ENCODE measurements at regions not wholly inside any gene's neighbourhood (a gene's known extent, or its start where the extent isn't known, plus 50 kb on each side); places are given as distances from the start of the nearest gene placed in this dataset.

- CTCF ChIA-PET: no interaction called here
- POLR2A ChIA-PET: no interaction called here
Measured at GRCh38 chr20:11671015-11671511, 246.6 kb upstream of the BTBD3 start.

GRCh38 chr20:11672959-11673358 is 244.7 kb upstream of the BTBD3 start:
- ChIA-PET POLR2A (no interaction called here), CTCF (no interaction called here)

GRCh38 chr20:11675920-11676629 is 241.6 kb upstream of the BTBD3 start:
- CTCF ChIA-PET: no interaction called here

GRCh38 chr20:11676630-11677287 is 240.9 kb upstream of the BTBD3 start:
- ChIA-PET CTCF (no interaction called here), POLR2A (no interaction called here)

More at GRCh38 chr20:11675920-11676629, 241.6 kb upstream of the BTBD3 start:
- POLR2A ChIA-PET: no interaction called here

- CTCF ChIA-PET: no interaction called here
- POLR2A ChIA-PET: no interaction called here
Measured at GRCh38 chr20:11677428-11677827, 240.3 kb upstream of the BTBD3 start.

GRCh38 chr20:11677836-11678235 is 239.9 kb upstream of the BTBD3 start:
- POLR2A ChIA-PET: no interaction called here
- CTCF ChIA-PET: no interaction called here

GRCh38 chr20:11682285-11682684 is 235.4 kb upstream of the BTBD3 start:
- ChIA-PET POLR2A (no interaction called here), CTCF (no interaction called here)

- CTCF ChIA-PET: no interaction called here
- POLR2A ChIA-PET: no interaction called here
Measured at GRCh38 chr20:11686195-11686594, 231.5 kb upstream of the BTBD3 start.

- CTCF ChIA-PET: no interaction called here
- POLR2A ChIA-PET: no interaction called here
Measured at GRCh38 chr20:11686820-11687543, 230.7 kb upstream of the BTBD3 start.

- POLR2A ChIA-PET: no interaction called here
- CTCF ChIA-PET: no interaction called here
Measured at GRCh38 chr20:11687546-11688292, 230.0 kb upstream of the BTBD3 start.

GRCh38 chr20:11689262-11689661 is 228.4 kb upstream of the BTBD3 start:
- ChIA-PET POLR2A (no interaction called here), CTCF (interaction anchor here (0.6 kb wide), 1 partner anchor 1322 kb away, joined by 3 read pairs; no protein-coding TSS in a partner anchor)

- CTCF ChIA-PET: no interaction called here
- POLR2A ChIA-PET: no interaction called here
Measured at GRCh38 chr20:11691766-11692165, 225.9 kb upstream of the BTBD3 start.

- ChIA-PET POLR2A (no interaction called here), CTCF (no interaction called here)
Measured at GRCh38 chr20:11692567-11692966, 225.1 kb upstream of the BTBD3 start.

GRCh38 chr20:11694467-11694866 is 223.2 kb upstream of the BTBD3 start:
- CTCF ChIA-PET: no interaction called here
- POLR2A ChIA-PET: no interaction called here

- ChIA-PET POLR2A (no interaction called here), CTCF (no interaction called here)
Measured at GRCh38 chr20:11697055-11697454, 220.6 kb upstream of the BTBD3 start.

- CTCF ChIA-PET: no interaction called here
- POLR2A ChIA-PET: no interaction called here
Measured at GRCh38 chr20:11697646-11698045, 220.0 kb upstream of the BTBD3 start.

GRCh38 chr20:11698124-11698523 is 219.6 kb upstream of the BTBD3 start:
- ChIA-PET CTCF (interaction anchor here (0.7 kb wide), 1 partner anchor 15 kb away, joined by 3 read pairs; no protein-coding TSS in a partner anchor), POLR2A (no interaction called here)

- CTCF ChIA-PET: no interaction called here
- POLR2A ChIA-PET: no interaction called here
Measured at GRCh38 chr20:11700831-11701230, 216.9 kb upstream of the BTBD3 start.

GRCh38 chr20:11702721-11703518 is 214.8 kb upstream of the BTBD3 start:
- POLR2A ChIA-PET: no interaction called here

GRCh38 chr20:11705512-11705911 is 212.2 kb upstream of the BTBD3 start:
- POLR2A ChIA-PET: no interaction called here
- CTCF ChIA-PET: no interaction called here

More at GRCh38 chr20:11702721-11703518, 214.8 kb upstream of the BTBD3 start:
- CTCF ChIA-PET: no interaction called here

All from activated CD8-positive, alpha-beta memory T cell treated with anti-CD3 and anti-CD28 coated beads for 36 hours (primary cell).